ENCODE measurements at regions not wholly inside any gene's neighbourhood (a gene's known extent, or its start where the extent isn't known, plus 50 kb on each side); places are given as distances from the start of the nearest gene placed in this dataset.
"Not testable (repeated sequence)": the region's sequence is repeated elsewhere in the genome, so short reads cannot be mapped to it uniquely, and the experiment has no call there.

DNA sequence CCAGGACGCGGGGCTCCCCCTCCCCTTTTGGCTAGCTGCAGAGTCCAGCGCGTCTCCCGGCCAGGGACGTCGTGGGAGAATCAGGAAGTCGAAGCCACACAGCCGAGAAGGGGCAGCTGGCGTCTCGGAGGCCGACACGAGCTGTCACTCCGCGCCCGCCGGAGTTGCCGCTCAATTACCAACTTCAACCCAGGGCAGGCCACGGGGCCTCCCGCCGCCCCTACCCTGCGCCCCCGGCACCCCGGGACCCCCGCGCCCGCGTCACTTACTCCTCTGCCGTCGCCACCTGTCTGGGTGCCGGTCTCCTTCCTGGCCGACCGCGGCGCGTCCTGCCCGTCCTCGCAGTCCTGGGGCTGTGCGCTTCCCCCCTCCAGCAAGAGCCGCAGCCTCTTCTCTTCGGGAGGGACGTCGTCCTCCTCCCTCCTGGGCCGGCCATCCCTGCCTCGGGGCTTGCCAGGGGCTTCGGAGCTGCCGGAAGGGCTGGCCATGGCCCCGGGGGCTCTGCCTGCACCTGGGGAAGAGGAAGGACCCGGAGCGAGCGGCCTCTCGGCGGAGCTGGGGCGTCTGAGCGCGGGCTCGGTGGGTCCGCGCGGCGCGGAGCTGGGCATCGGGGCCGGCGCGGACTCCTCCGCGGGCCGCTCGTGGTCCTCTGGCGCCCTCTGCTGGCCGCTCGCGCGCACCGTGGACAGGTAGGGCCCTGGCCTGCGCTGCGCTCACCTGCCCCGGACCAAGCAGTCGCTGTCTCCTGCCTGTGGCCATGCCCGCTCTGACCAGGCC, 65.6 kb upstream of the CLEC6A start:
- H3K36me3 ChIP-seq; H3K9me3 ChIP-seq; intact Hi-C loops (cut with DNase I); H3K27ac ChIP-seq; H3K4me1 ChIP-seq: not testable (repeated sequence)
- TF ChIP-seq, protein P1, sequence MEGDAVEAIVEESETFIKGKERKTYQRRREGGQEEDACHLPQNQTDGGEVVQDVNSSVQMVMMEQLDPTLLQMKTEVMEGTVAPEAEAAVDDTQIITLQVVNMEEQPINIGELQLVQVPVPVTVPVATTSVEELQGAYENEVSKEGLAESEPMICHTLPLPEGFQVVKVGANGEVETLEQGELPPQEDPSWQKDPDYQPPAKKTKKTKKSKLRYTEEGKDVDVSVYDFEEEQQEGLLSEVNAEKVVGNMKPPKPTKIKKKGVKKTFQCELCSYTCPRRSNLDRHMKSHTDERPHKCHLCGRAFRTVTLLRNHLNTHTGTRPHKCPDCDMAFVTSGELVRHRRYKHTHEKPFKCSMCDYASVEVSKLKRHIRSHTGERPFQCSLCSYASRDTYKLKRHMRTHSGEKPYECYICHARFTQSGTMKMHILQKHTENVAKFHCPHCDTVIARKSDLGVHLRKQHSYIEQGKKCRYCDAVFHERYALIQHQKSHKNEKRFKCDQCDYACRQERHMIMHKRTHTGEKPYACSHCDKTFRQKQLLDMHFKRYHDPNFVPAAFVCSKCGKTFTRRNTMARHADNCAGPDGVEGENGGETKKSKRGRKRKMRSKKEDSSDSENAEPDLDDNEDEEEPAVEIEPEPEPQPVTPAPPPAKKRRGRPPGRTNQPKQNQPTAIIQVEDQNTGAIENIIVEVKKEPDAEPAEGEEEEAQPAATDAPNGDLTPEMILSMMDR (IDR thresholded peaks at IDR 0.05), result peak in 1 of 2 donors; percentile 61
- peak; percentile 87 for ATAC-seq
- DNase-seq, result peak; percentile 25 to 86 (median 66)
- peak overlapping the region; percentile 25 to 40 for H3K4me3 ChIP-seq
- H3K27me3 ChIP-seq, result peaks cover 0 to 17% of the 10 kb centered on the region in 2 donors

DNA sequence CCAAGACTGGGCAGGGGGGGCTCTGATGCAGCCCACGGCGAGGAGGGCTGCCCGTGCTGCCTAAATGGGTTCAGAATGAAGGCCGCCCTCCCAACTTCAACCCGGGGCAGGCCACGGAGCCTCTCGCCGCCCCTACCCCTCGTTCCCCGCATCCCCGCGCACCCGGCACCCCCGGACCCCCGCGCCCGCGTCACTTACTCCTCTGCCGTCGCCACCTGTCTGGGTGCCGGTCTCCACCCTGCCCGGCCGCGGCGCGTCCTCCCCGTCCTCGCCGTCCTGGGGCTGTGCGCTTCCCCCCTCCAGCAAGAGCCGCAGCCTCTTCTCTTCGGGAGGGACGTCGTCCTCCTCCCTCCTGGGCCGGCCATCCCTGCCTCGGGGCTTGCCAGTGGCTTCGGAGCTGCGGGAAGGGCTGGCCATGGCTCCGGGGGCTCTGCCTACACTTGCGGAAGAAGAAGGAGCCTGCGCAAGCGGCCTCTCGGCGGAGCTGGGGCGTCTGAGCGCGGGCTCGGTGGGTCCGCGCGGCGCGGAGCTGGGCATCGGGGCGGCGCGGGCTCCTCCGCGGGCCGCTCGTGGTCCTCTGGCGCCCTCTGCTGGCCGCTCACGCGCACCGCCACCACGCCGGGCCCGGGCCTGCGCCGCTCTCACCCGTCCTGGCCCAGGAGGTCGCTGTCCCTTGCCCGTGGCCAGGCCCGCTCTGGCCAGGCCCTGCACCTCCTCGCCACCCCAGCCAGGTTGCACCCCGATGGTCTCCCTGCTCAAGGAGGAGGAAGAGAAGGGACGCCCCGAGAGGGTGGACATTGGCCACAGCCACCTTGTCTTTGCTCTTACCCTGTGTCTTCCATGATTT, 59.3 kb upstream of the CLEC6A start:
- TF ChIP-seq, protein P1 (IDR thresholded peaks at IDR 0.05), result peak; percentile 66 to 92

DNA sequence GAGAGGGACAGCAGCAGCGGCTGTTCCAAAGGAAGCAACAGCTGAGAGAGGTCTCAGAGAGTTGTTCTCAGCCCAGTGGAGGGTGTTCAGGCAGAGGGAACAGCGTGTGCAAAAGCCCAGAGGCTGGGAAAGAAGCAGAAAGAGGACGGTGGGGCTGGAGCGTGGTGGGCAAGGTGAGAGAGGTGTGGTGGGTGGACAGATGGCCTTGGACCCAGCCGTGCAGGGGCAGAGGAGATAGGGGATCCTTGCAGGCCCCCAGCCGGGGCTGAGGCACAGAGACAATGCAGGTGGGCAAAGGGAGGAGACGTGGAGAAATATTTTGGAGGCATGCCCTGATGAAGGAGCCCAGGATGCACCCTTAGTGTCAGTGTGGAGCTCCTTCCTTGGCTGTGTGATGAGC, 58.4 kb upstream of the CLEC6A start:
- intact Hi-C loops (cut with DNase I); H3K27ac ChIP-seq; ATAC-seq; H3K4me1 ChIP-seq; DNase-seq; H3K9me3 ChIP-seq; H3K36me3 ChIP-seq; H3K4me3 ChIP-seq: not testable (repeated sequence)
- H3K27me3 ChIP-seq, result peaks cover 0 to 10% of the 10 kb centered on the region in 2 donors

More for the DNA sequence above, 59.3 kb upstream of the CLEC6A start:
- H3K27ac ChIP-seq; H3K9me3 ChIP-seq; intact Hi-C loops (cut with DNase I); H3K4me1 ChIP-seq; H3K36me3 ChIP-seq: not testable (repeated sequence)
- H3K4me3 ChIP-seq, result peak overlapping the region in 1 of 2 donors; percentile 47
- DNase-seq (peak; percentile 13 to 97 (median 60)), ATAC-seq (peak; percentile 98)
- H3K27me3 ChIP-seq, result peaks cover 0 to 10% of the 10 kb centered on the region in 2 donors

DNA sequence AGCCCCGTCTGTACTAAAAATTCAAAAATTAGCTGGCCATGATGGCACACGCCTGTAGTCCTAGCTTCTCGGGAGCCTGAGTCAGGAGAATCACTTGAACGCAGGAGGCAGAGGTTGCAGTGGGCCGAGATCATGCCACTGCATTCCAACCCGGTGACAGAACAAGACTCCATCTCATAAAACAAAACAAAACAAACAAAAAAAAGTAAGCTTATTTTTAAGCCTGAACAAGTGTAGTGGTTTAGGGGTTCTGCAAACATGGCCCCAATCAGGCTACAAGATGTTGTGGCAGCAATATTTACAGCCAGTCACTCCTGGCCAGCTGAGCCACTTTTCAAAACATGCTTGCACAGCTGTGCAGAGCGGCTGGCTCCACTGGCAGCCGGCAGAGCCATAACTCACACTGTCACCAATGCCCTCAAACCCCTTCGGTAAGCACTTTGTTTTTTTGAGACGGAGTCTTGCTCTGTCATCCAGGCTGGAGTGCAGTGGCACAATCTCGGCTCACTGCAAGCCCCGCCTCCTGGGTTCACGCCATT, 56.2 kb upstream of the CLEC6A start:
- H3K9me3 ChIP-seq; intact Hi-C loops (cut with DNase I): not testable (repeated sequence)

GRCh38 chr12:8403834-8404233, 51.9 kb upstream of the CLEC6A start:
- intact Hi-C loops (cut with DNase I); ATAC-seq; H3K27ac ChIP-seq; H3K9me3 ChIP-seq; DNase-seq; H3K4me3 ChIP-seq; H3K27me3 ChIP-seq; H3K4me1 ChIP-seq; H3K36me3 ChIP-seq: not testable (repeated sequence)

More for the DNA sequence above, 56.2 kb upstream of the CLEC6A start:
- not testable (repeated sequence) for H3K4me1 ChIP-seq, H3K4me3 ChIP-seq, H3K36me3 ChIP-seq, DNase-seq, H3K27ac ChIP-seq, ATAC-seq
- peaks cover 0 to 10% of the 10 kb centered on the region in 2 donors for H3K27me3 ChIP-seq

- H3K4me3 ChIP-seq; intact Hi-C loops (cut with DNase I); H3K9me3 ChIP-seq; H3K27me3 ChIP-seq; H3K36me3 ChIP-seq; H3K27ac ChIP-seq; H3K4me1 ChIP-seq; ATAC-seq: not testable (repeated sequence)
- peak in 1 of 4 donors; percentile 61 for DNase-seq
Observed at GRCh38 chr12:8404341-8404740, 51.4 kb upstream of the CLEC6A start.

All from left lung (tissue), 4 donors.